Left ventricle myocardium inferior (tissue), 1 donor: ENCODE measurements at regions not wholly inside any gene's neighbourhood (a gene's known extent, or its start where the extent isn't known, plus 50 kb on each side); places are given as distances from the start of the nearest gene placed in this dataset.

Experiments used
- DNase-seq: peaks from one replicate; pipeline ENCODE4 v3.0.0-alpha.2; 2020
- H3K27ac ChIP-seq: fragments of 200-600 bp; replicated peaks from 2 replicates; pipeline ENCODE4 v1.8.0; 2021
- H3K27me3 ChIP-seq: fragments of 200-600 bp; 2 replicates; pipeline ENCODE4 v1.8.0; 2021; ENCODE audit warnings: low read depth
- H3K36me3 ChIP-seq: fragments of 200-600 bp; 2 replicates; pipeline ENCODE4 v1.8.0; 2021
- H3K4me1 ChIP-seq: fragments of 200-600 bp; 2 replicates; pipeline ENCODE4 v1.8.0; 2021
- H3K4me3 ChIP-seq: fragments of 200-600 bp; 2 replicates; pipeline ENCODE4 v1.8.0; 2021; ENCODE audit warnings: mild to moderate bottlenecking, moderate library complexity
- H3K9me3 ChIP-seq: fragments of 200-600 bp; replicated peaks from 2 replicates; pipeline ENCODE4 v1.8.0; 2021
- intact Hi-C: fragments of 100-400 bp; cut with micrococcal nuclease; formaldehyde crosslinking; loops from one replicate; pipeline ENCODE4 v1.11.0; 2022
- TF ChIP-seq, protein P1 (sequence below): fragments of 200-600 bp; IDR thresholded peaks from 2 replicates; pipeline ENCODE4 v1.8.0; 2021; ENCODE audit warnings: antibody characterized with exemption, mild to moderate bottlenecking, borderline replicate concordance
- donor health status: DM: no; HTN: yes; CAD: no; lungs with severe emphysema.

GRCh38 chr16:63426275-63426870 lies 1390.1 kb upstream of the CDH8 start:
- no peaks in the 10 kb centered on the region for H3K36me3 ChIP-seq
- intact Hi-C loops = no loop called here
- DNase-seq = no peak
- TF ChIP-seq, protein P1, sequence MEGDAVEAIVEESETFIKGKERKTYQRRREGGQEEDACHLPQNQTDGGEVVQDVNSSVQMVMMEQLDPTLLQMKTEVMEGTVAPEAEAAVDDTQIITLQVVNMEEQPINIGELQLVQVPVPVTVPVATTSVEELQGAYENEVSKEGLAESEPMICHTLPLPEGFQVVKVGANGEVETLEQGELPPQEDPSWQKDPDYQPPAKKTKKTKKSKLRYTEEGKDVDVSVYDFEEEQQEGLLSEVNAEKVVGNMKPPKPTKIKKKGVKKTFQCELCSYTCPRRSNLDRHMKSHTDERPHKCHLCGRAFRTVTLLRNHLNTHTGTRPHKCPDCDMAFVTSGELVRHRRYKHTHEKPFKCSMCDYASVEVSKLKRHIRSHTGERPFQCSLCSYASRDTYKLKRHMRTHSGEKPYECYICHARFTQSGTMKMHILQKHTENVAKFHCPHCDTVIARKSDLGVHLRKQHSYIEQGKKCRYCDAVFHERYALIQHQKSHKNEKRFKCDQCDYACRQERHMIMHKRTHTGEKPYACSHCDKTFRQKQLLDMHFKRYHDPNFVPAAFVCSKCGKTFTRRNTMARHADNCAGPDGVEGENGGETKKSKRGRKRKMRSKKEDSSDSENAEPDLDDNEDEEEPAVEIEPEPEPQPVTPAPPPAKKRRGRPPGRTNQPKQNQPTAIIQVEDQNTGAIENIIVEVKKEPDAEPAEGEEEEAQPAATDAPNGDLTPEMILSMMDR = no peak
- no peaks in the 10 kb centered on the region for H3K4me1 ChIP-seq
- H3K4me3 ChIP-seq = no peak overlapping the region
- no peaks in the 10 kb centered on the region for H3K27me3 ChIP-seq
- H3K9me3 ChIP-seq = no peaks in the 10 kb centered on the region
- H3K27ac ChIP-seq = no peak overlapping the region

DNA sequence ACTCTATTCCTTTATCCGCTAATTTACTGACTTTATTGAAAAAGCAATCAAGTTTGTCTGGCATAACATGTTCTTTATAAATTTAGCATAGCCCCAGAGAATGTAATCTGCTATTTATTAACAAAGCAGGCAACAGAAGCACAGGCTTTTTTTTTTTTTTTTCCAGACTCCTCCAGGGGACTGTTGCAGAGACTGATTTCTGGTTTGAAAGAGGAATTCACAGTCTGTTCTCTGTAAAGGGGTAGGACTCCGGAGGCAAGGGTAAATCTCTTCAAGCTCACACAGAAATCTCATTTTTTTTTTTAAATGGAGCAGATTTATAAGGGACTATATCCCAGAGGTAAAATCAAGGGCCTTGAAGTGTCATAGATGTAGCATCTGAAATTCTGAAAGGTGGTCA lies 1386.5 kb upstream of the CDH8 start:
- Histone ChIP-seq H3K27me3 (no peaks in the 10 kb centered on the region), H3K27ac (no peak overlapping the region), H3K4me1 (no peaks in the 10 kb centered on the region), H3K4me3 (no peak overlapping the region), H3K36me3 (no peaks in the 10 kb centered on the region), H3K9me3 (no peaks in the 10 kb centered on the region)
- TF ChIP-seq, protein P1 = no peak
- intact Hi-C loops = no loop called here
- no peak for DNase-seq

GRCh38 chr16:63416712-63417111 lies 1380.5 kb upstream of the CDH8 start:
- H3K36me3 ChIP-seq = no peaks in the 10 kb centered on the region
- intact Hi-C loops = no loop called here
- no peaks in the 10 kb centered on the region for H3K27me3 ChIP-seq
- no peak overlapping the region for H3K4me3 ChIP-seq
- DNase-seq = no peak
- no peak overlapping the region for H3K27ac ChIP-seq
- TF ChIP-seq, protein P1 = no peak
- no peaks in the 10 kb centered on the region for H3K4me1 ChIP-seq
- H3K9me3 ChIP-seq = no peaks in the 10 kb centered on the region

DNA sequence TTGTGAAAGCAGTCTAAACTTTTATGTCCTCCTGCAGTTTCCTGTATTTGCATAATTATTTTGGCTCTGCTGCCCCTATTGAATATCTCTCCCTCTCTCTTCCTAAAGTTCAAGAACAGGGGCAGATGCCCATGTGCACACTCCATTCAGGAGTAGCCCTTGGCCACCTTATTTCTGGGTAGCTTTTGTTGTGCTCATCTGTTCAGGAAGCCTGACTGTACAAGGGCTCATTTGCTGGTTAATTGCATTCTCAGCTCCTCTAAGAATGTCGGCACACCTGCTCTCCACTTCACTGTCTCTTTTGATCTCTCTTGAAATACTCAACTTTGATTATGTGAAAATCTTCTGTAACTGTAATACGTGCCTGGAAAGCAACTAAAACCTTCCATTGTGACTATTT lies 1378.8 kb upstream of the CDH8 start:
- intact Hi-C loops = no loop called here
- TF ChIP-seq, protein P1 = no peak
- Histone ChIP-seq H3K9me3 (no peaks in the 10 kb centered on the region), H3K36me3 (no peaks in the 10 kb centered on the region), H3K27me3 (no peaks in the 10 kb centered on the region), H3K4me1 (no peaks in the 10 kb centered on the region), H3K27ac (no peak overlapping the region), H3K4me3 (no peak overlapping the region)
- DNase-seq = no peak

- TF ChIP-seq, protein P1 = no peak
- H3K27ac ChIP-seq = no peak overlapping the region
- H3K4me1 ChIP-seq = no peaks in the 10 kb centered on the region
- no peaks in the 10 kb centered on the region for H3K36me3 ChIP-seq
- intact Hi-C loops = no loop called here
- no peaks in the 10 kb centered on the region for H3K27me3 ChIP-seq
- DNase-seq = no peak
- H3K4me3 ChIP-seq = no peak overlapping the region
- H3K9me3 ChIP-seq = peaks cover 11% of the 10 kb centered on the region
Observed at GRCh38 chr16:63410594-63410993, 1374.4 kb upstream of the CDH8 start.
